ENCODE measurements at regions not wholly inside any gene's neighbourhood (a gene's known extent, or its start where the extent isn't known, plus 50 kb on each side); places are given as distances from the start of the nearest gene placed in this dataset.

- DNase-seq, result no peak
Measured at GRCh38 chr2:226364217-226364616, 435.4 kb downstream of the IRS1 start.

GRCh38 chr2:226362980-226363379, 436.6 kb downstream of the IRS1 start:
- no peak for DNase-seq

GRCh38 chr2:226360658-226361057, 439.0 kb downstream of the IRS1 start:
- DNase-seq, result no peak

GRCh38 chr2:226358688-226359087, 440.9 kb downstream of the IRS1 start:
- no peak for DNase-seq

- no peak for DNase-seq
Measured at GRCh38 chr2:226357816-226358215, 441.8 kb downstream of the IRS1 start.

DNA sequence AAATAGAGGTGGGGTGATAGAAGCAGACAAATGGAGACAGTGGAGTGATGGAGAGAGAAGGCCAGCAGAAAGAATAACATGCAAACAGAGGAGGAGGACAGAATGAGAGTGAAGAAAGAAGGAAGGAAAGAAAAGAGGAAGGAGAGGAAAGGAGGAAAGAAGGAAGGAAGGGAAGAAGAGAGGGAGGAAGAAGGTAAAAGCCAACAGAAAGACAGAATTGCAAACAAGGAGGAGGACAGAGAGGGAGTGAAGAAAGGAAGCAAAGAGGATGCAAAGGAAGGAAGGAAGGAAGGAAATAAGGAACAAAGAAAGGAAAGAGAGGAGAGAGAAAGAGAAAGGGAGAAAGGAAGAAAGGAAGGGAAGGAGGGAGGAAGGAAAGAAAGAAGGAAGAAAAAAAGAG, 444.0 kb downstream of the IRS1 start:
- no peak for DNase-seq

GRCh38 chr2:226354434-226354833, 445.2 kb downstream of the IRS1 start:
- no peak for DNase-seq

DNA sequence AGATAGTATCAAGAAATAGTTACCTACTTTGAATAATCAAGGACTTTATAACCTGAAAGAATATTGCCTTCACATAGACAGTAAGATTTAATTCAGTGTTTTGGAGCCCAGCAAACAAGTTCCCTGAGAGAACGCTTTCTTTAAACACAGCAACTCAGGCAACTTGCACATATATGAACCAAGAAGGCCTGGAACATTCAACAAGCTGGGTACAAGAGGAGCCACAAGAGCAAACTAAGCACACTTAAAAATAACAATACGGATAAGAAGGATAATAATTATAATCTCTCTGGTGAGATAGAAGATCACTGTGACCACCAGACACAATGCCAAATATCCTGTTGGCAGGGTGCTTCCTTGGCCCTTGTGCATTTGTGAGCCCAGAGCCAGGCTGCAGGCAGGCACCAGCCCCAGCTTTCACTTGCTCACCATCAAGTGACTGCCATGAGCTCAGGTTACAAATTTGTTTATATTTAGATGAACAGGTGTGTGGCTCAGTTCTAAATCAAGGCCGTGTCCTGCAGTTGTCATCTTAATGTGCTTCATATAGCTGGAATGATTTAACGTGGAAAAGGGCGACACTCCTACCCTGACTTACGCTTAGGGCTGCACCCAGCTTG, 446.6 kb downstream of the IRS1 start:
- no peak for DNase-seq

GRCh38 chr2:226351711-226352110, 447.9 kb downstream of the IRS1 start:
- DNase-seq, result no peak

DNA sequence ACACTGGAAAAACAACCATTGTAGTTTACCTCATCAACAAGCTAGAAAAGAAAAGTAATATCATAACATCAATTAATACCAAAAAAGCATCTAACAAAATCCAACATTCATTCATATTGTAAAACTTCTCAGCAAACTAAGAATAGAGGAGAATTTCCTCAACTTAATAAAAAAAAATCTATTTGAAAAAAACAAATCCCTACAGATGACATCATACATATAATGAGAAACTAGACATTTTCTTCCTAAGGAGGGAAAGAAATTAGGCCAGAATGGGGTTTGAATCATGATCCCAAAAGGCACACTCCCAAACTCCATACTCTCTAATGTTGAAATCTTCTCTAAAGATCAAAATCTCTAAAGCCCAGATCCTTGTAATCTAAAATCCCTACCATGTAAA, 460.0 kb downstream of the IRS1 start:
- no peak for DNase-seq

DNA sequence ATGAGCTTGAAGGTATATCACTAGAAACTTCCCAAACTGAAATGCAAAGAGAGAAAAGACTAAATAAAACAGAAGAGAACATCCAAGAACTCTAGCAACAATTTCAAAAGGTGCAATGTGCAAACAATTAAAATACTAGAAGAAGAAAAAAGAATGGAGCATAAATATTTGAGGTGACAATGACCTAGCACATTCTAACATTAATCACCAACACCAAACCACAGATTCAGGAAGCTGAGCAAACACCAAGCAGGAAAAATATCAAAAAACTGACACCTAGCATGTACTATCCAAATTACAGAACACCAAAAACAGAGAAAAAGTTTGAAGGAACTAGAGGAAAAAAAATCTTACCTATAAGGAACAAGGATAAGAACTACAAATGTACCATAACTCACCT, 460.8 kb downstream of the IRS1 start:
- no peak for DNase-seq

GRCh38 chr2:226337941-226338600, 461.5 kb downstream of the IRS1 start:
- DNase-seq, result no peak

DNA sequence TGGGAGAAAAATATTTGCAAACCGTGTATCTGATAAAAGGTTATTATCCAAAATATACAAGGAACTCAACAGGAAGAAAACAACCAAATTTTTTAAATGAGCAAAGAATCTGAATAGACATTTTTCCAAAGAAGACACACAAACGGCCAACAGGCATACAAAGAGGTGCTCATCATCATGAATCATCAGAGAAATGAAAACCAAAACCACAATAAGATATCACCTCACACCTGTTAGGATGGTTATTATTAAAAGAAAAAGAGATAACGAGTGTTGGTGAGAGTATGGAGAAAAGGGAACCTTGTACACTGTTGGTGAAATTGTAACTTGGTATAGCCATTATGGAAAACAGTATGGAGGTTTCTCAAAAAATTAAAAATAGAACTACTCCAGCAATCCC, 463.3 kb downstream of the IRS1 start:
- DNase-seq, result no peak

- DNase-seq, result no peak
Measured at GRCh38 chr2:226334981-226335720, 464.5 kb downstream of the IRS1 start.

DNA sequence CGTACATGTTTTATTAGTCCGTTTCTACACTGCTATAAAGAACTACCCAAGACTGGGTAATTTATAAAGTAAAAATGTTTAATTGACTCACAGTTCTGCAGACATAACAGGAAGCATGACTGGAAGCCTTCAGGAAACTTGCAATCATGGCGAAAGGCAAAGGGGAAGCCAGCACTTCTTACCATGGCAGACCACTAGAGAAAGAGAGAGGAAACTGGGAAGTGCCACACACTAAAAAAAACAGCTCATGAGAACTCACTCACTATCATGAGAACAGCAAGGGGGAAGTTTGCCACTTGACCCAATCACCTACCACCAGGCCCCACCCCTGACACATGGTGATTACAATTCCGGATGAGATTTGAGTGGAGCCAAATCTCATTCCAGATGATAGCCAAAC, 466.2 kb downstream of the IRS1 start:
- DNase-seq, result no peak

DNA sequence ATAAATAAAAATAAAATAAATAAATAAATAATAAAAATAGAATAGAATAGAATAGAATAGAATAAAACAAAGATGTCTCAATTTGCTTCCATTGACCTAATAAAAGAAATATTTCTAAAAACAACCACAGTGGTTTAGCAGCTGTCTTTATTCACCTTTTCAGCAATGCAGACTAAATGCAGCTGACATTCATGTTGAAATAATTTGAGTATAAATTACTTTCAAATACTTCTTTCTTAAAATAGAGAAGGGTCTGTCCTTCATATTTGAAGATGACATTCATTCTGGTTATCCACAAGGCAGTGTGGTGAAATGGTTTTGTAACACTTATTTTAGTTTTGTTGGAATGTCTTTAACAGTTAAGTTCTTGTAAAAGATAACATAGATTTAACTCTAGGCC, 469.4 kb downstream of the IRS1 start:
- DNase-seq, result no peak

DNA sequence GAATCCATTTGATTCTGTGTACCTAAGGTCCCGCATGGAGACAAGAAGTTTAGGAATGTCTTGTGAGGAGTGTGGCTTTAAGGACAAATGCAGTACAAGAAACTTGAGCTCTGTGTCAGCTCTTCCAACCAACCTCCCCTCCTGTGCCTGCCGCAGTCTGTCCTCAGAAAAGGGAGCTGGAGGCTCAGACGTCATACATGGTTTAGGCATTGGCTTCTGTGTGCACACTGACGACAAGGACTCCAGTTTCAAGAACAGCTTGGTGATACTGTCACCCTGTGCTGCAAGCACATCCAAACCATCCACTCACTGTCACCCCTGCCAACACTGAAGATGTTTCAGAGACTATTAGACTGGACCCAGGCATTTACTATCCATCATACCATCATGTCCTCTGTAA, 470.4 kb downstream of the IRS1 start:
- DNase-seq, result no peak

GRCh38 chr2:226327830-226328229, 471.8 kb downstream of the IRS1 start:
- no peak for DNase-seq

- no peak for DNase-seq
Measured at GRCh38 chr2:226325526-226325925, 474.1 kb downstream of the IRS1 start.

DNA sequence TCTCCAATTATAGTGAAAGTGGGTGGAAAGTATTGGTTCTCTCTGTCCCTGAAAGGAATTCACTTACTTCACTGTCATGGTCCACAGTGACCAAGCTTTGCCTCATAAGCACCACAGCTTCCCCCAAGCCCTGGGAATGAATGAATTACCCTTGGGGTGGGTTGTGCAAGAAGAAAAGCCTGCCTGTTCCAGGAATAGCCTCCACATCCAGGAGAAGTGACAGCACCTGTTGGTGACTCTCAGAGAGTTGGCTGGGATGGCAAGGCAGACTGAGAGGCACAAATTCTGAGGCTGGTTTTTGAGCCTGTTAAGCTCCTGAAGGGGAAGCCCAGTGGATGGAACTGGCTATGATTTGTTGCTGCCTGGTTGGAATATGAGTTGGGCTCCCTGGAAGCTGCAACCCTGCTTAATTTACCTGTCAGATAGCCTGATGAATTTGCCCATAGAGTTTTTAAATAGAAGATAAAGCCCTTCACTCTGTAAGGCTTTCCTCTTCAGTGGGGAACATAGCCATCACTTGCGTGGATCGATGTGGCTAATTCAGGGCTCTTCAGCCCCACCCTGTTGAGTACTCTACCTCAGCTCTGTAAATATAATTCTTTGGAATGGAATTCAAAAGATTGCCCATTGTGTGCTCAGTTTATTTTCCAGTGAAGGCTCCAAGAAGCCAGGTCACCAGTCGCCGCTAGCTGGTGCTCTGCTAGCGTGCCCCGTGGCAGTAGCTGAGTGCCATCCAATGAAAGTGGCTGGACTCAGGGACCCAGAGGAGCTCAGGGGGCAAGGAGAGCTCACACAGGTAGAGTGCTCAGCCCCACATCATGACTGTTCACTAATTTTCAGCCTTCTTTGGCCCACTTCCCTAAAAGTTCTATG, 479.3 kb downstream of the IRS1 start:
- no peak for DNase-seq

GRCh38 chr2:226317970-226318369, 481.6 kb downstream of the IRS1 start:
- no peak for DNase-seq

DNA sequence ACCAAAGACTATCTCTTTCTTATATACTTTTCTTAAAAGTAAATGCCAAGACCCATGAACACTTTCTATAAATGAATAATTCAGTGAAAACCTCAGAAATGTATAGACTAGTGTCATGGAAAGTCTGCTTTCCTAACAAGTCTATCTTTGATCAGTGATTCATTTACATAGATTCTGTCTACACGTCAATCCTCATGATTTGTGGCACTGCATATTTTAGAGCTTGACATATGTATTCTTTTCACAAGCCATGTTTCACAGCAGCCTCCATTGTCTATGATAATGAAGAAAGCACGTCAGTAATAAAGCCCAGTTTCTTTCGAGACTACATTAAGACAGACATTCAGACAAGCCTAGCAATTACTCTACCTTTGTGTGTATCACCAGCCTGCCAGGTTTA, 486.6 kb downstream of the IRS1 start:
- DNase-seq, result no peak

- no peak for DNase-seq
Measured at GRCh38 chr2:226312155-226312554, 487.5 kb downstream of the IRS1 start.

All from DMS79 (cell line).